H9 (cell line): ENCODE measurements at regions not wholly inside any gene's neighbourhood (a gene's known extent, or its start where the extent isn't known, plus 50 kb on each side); places are given as distances from the start of the nearest gene placed in this dataset.
A peak's percentile ranks its signal among the peaks of the same experiment; 100 is the strongest.

Source experiments
- DNase-seq: peaks from one replicate; pipeline ENCODE4 v3.0.0-alpha.2; 2017
- H2AFZ ChIP-seq: one replicate; pipeline ENCODE4 v1.6.1; 2013; ENCODE audit warnings: mild to moderate bottlenecking, low read length, control low read depth, moderate library complexity
- H2AK5ac ChIP-seq: 2 replicates; pipeline ENCODE4 v1.6.1; 2013; ENCODE audit warnings: low read length, control low read depth, mixed read lengths; ENCODE audit not compliant: insufficient read length
- H2BK120ac ChIP-seq: one replicate; pipeline ENCODE4 v1.6.1; 2013; ENCODE audit warnings: low read depth, mild to moderate bottlenecking, low read length, control low read depth, inconsistent platforms; ENCODE audit not compliant: poor library complexity, severe bottlenecking
- H2BK12ac ChIP-seq: 2 replicates; pipeline ENCODE4 v1.6.1; 2013; ENCODE audit warnings: low read length, control low read depth, mixed read lengths, low read depth; ENCODE audit not compliant: insufficient read length
- H2BK15ac ChIP-seq: 2 replicates; pipeline ENCODE4 v1.6.1; 2013; ENCODE audit warnings: low read depth, low read length, control low read depth
- H2BK20ac ChIP-seq: one replicate; pipeline ENCODE4 v1.6.1; 2013; ENCODE audit warnings: low read depth, mild to moderate bottlenecking, low read length, control low read depth, inconsistent platforms; ENCODE audit not compliant: poor library complexity, severe bottlenecking
- H2BK5ac ChIP-seq: 2 replicates; pipeline ENCODE4 v1.6.1; 2013; ENCODE audit warnings: low read length, control low read depth, mixed read lengths; ENCODE audit not compliant: insufficient read length
- H3K14ac ChIP-seq: 2 replicates; pipeline ENCODE4 v1.6.1; 2013; ENCODE audit warnings: low read length, control low read depth; ENCODE audit not compliant: insufficient read depth
- H3K18ac ChIP-seq: 2 replicates; pipeline ENCODE4 v1.6.1; 2013; ENCODE audit warnings: low read depth, mild to moderate bottlenecking, mixed read lengths, low read length, control low read depth; ENCODE audit not compliant: insufficient read length
- H3K23ac ChIP-seq: 2 replicates; pipeline ENCODE4 v1.6.1; 2013; ENCODE audit warnings: low read length, control low read depth, mixed read lengths, low read depth; ENCODE audit not compliant: insufficient read length
- H3K23me2 ChIP-seq: 2 replicates; pipeline ENCODE4 v1.6.1; 2013; ENCODE audit warnings: low read depth, mild to moderate bottlenecking, mixed read lengths, low read length, control low read depth; ENCODE audit not compliant: insufficient read length, poor library complexity, severe bottlenecking
- H3K27ac ChIP-seq: 2 replicates; pipeline ENCODE4 v1.5.1; 2013; ENCODE audit warnings: low read length, control low read depth, mixed read lengths, low read depth; ENCODE audit not compliant: insufficient read length
- H3K27me3 ChIP-seq: 2 replicates; pipeline ENCODE4 v1.6.1; 2013; ENCODE audit warnings: low read length, control low read depth, inconsistent platforms; ENCODE audit not compliant: insufficient read depth
- H3K4ac ChIP-seq: 2 replicates; pipeline ENCODE4 v1.6.1; 2013; ENCODE audit warnings: low read depth, mild to moderate bottlenecking, control low read depth, inconsistent platforms, low read length, moderate library complexity
- H3K4me1 ChIP-seq: 2 replicates; pipeline ENCODE4 v1.6.1; 2013; ENCODE audit warnings: low read length, control low read depth, inconsistent platforms; ENCODE audit not compliant: insufficient read depth
- H3K4me2 ChIP-seq: 2 replicates; pipeline ENCODE4 v1.6.1; 2013; ENCODE audit warnings: low read length, control low read depth, mixed read lengths; ENCODE audit not compliant: insufficient read length, insufficient read depth
- H3K56ac ChIP-seq: 2 replicates; pipeline ENCODE4 v1.6.1; 2013; ENCODE audit warnings: low read depth, mild to moderate bottlenecking, mixed read lengths, low read length, control low read depth; ENCODE audit not compliant: insufficient read length
- H3K79me1 ChIP-seq: 2 replicates; pipeline ENCODE4 v1.6.1; 2013; ENCODE audit warnings: low read depth, mild to moderate bottlenecking, moderate library complexity, low read length, control low read depth, inconsistent platforms; ENCODE audit not compliant: insufficient read depth, poor library complexity, severe bottlenecking
- H3K79me2 ChIP-seq: 2 replicates; pipeline ENCODE4 v1.6.1; 2013; ENCODE audit warnings: low read length, control low read depth, inconsistent platforms; ENCODE audit not compliant: insufficient read depth
- H3K9ac ChIP-seq: 2 replicates; pipeline ENCODE4 v1.6.1; 2013; ENCODE audit warnings: low read length, control low read depth, mixed read lengths; ENCODE audit not compliant: insufficient read length; ENCODE audit errors: extremely low read depth
- H3K9me3 ChIP-seq: one replicate; pipeline ENCODE4 v1.6.1; 2013; ENCODE audit warnings: low read depth, low read length, inconsistent platforms; ENCODE audit not compliant: control insufficient read depth
- H3T11ph ChIP-seq: one replicate; pipeline ENCODE4 v1.6.1; 2013; ENCODE audit warnings: mild to moderate bottlenecking, low read length, control low read depth, inconsistent platforms
- H4K20me1 ChIP-seq: one replicate; pipeline ENCODE4 v1.6.1; 2013; ENCODE audit not compliant: control insufficient read depth, insufficient read length, insufficient read depth
- H4K5ac ChIP-seq: 2 replicates; pipeline ENCODE4 v1.6.1; 2013; ENCODE audit warnings: low read depth, mild to moderate bottlenecking, mixed read lengths, low read length, control low read depth; ENCODE audit not compliant: insufficient read length
- H4K8ac ChIP-seq: replicated peaks from 2 replicates; pipeline ENCODE4 v1.6.1; 2013; ENCODE audit warnings: low read length, control low read depth, mixed read lengths, low read depth; ENCODE audit not compliant: insufficient read length
- H4K91ac ChIP-seq: 2 replicates; pipeline ENCODE4 v1.6.1; 2013; ENCODE audit warnings: low read depth, mild to moderate bottlenecking, moderate library complexity, mixed read lengths, low read length, control low read depth; ENCODE audit not compliant: insufficient read length
- H3K27ac Mint-ChIP-seq, 3 experiments: 2 replicates in 2 of 3; 3 replicates in 1 of 3; pipeline ENCODE4 v1.8.0; 2020 to 2021; ENCODE audit warnings: mixed read lengths in 3 of 3, mild to moderate bottlenecking in 1 of 3, moderate library complexity in 1 of 3
- H3K27me3 Mint-ChIP-seq: 2 replicates; pipeline ENCODE4 v1.8.0; 2021; ENCODE audit warnings: low read depth, mild to moderate bottlenecking, moderate library complexity, mixed read lengths
- H3K36me3 Mint-ChIP-seq, 3 experiments: 2 replicates in 2 of 3; 3 replicates in 1 of 3; pipeline ENCODE4 v1.8.0; 2020 to 2021; ENCODE audit warnings: low read depth in 3 of 3, mixed read lengths in 3 of 3; ENCODE audit not compliant: insufficient read depth in 1 of 3
- H3K4me1 Mint-ChIP-seq, 2 experiments: 2 replicates each; pipeline ENCODE4 v1.8.0; 2020; ENCODE audit warnings: mixed read lengths in 2 of 2
- H3K4me3 Mint-ChIP-seq, 2 experiments: 2 replicates in 1 of 2; 3 replicates in 1 of 2; pipeline ENCODE4 v1.8.0; 2020 to 2021; ENCODE audit warnings: mild to moderate bottlenecking in 2 of 2, mixed read lengths in 2 of 2, moderate library complexity in 1 of 2
- H3K9me3 Mint-ChIP-seq, 2 experiments: 2 replicates in 1 of 2; 3 replicates in 1 of 2; pipeline ENCODE4 v1.8.0; 2020; ENCODE audit warnings: mild to moderate bottlenecking in 2 of 2, mixed read lengths in 2 of 2, moderate library complexity in 1 of 2
- CTCF ChIP-seq: fragments of 200-600 bp; sonication (generic); conservative IDR thresholded peaks from 3 replicates; pipeline ENCODE4 v1.8.0; 2021; ENCODE audit warnings: antibody characterized with exemption, mild to moderate bottlenecking
- WGBS: extraction: QIAGEN DNeasy Blood & Tissue Kit; methylation state at CpG from one replicate; pipeline ENCODE4 v1.1.7; 2013; ENCODE audit warnings: missing lambda C conversion rate, low lambda C conversion rate, mixed read lengths; ENCODE audit not compliant: insufficient read length; ENCODE audit errors: extremely low coverage; 5-methylcytosine and 5-hydroxymethylcytosine counted together

GRCh38 chr19:29336425-29336824 is 123.5 kb upstream of the UQCRFS1 start:
- Histone ChIP-seq H2AFZ (no peak overlapping the region), H2BK20ac (no peak overlapping the region), H2AK5ac (no peak overlapping the region), H3K79me2 (no peaks in the 10 kb centered on the region), H2BK5ac (no peak overlapping the region), H4K91ac (no peak overlapping the region), H3K23me2 (no peaks in the 10 kb centered on the region), H3K9me3 (no peaks in the 10 kb centered on the region), H2BK120ac (no peak overlapping the region), H3K14ac (no peak overlapping the region), H4K8ac (no peak overlapping the region), H2BK12ac (no peak overlapping the region), H4K20me1 (no peaks in the 10 kb centered on the region), H3T11ph (no peak overlapping the region), H3K4me1 (no peaks in the 10 kb centered on the region), H3K4me2 (no peak overlapping the region), H3K56ac (no peak overlapping the region), H4K5ac (no peak overlapping the region), H3K79me1 (no peaks in the 10 kb centered on the region), H3K18ac (no peak overlapping the region), H3K27ac (no peak overlapping the region), H3K4ac (no peak overlapping the region), H2BK15ac (no peak overlapping the region), H3K23ac (no peak overlapping the region), H3K27me3 (no peaks in the 10 kb centered on the region), H3K9ac (no peak overlapping the region)
- peak overlapping the region in 1 of 2 experiments; percentile 1; a peak in 1 of 5 replicates for H3K4me3 Mint-ChIP-seq
- H3K4me1 Mint-ChIP-seq, result peaks cover 0 to under 1% of the 10 kb centered on the region in 2 experiments; a peak in 1 of 4 replicates
- no peak overlapping the region for H3K27ac Mint-ChIP-seq
- no CpG with 5 or more reads among the region's 5 CpGs for WGBS
- DNase-seq, result no peak
- no peak for TF ChIP-seq CTCF
- peaks cover 11% of the 10 kb centered on the region for H3K27me3 Mint-ChIP-seq
- peaks cover 2 to 9% of the 10 kb centered on the region in 2 experiments; a peak in 4 of 5 replicates for H3K9me3 Mint-ChIP-seq
- H3K36me3 Mint-ChIP-seq, result no peaks in the 10 kb centered on the region
